Neural progenitor cell (in vitro differentiated cells): ENCODE measurements at regions not wholly inside any gene's neighbourhood (a gene's known extent, or its start where the extent isn't known, plus 50 kb on each side); places are given as distances from the start of the nearest gene placed in this dataset.

Source experiments
- DNase-seq: peaks from one replicate; pipeline ENCODE4 v3.0.0-alpha.2; 2016; ENCODE audit warnings: low spot score
- H2AFZ ChIP-seq: fragments of 200-600 bp; sonication (generic); replicated peaks from 2 replicates; pipeline ENCODE4 v1.6.1; 2016; ENCODE audit warnings: antibody characterized with exemption
- H3F3A ChIP-seq: fragments of 200-600 bp; sonication (generic); 2 replicates; pipeline ENCODE4 v1.6.1; 2016; ENCODE audit warnings: antibody characterized with exemption, low read depth
- H3K27ac ChIP-seq: fragments of 200-600 bp; sonication (generic); 2 replicates; pipeline ENCODE4 v1.5.1; 2016; ENCODE audit warnings: mild to moderate bottlenecking
- H3K27me3 ChIP-seq: fragments of 200-600 bp; sonication (generic); 2 replicates; pipeline ENCODE4 v1.6.1; 2016; ENCODE audit warnings: mild to moderate bottlenecking, moderate library complexity
- H3K36me3 ChIP-seq: fragments of 200-600 bp; sonication (generic); 2 replicates; pipeline ENCODE4 v1.5.1; 2016
- H3K4me1 ChIP-seq: fragments of 200-600 bp; sonication (generic); 2 replicates; pipeline ENCODE4 v1.6.1; 2016; ENCODE audit warnings: mixed run types
- H3K4me2 ChIP-seq: fragments of 200-600 bp; sonication (generic); 2 replicates; pipeline ENCODE4 v1.6.1; 2016
- H3K4me3 ChIP-seq: fragments of 200-600 bp; sonication (generic); 2 replicates; pipeline ENCODE4 v1.5.1; 2016
- H3K79me2 ChIP-seq: fragments of 200-600 bp; sonication (generic); 2 replicates; pipeline ENCODE4 v1.6.1; 2016; ENCODE audit warnings: low read depth
- H3K9ac ChIP-seq: fragments of 200-600 bp; sonication (generic); 2 replicates; pipeline ENCODE4 v1.6.1; 2016
- H3K9me3 ChIP-seq: fragments of 200-600 bp; sonication (generic); 2 replicates; pipeline ENCODE4 v1.5.1; 2016; ENCODE audit warnings: low read depth
- H4K20me1 ChIP-seq: fragments of 200-600 bp; sonication (generic); 2 replicates; pipeline ENCODE4 v1.6.1; 2016; ENCODE audit warnings: low read depth
- H3K27ac Mint-ChIP-seq: 3 replicates; pipeline ENCODE4 v1.8.0; 2021; ENCODE audit warnings: mixed read lengths
- H3K27me3 Mint-ChIP-seq: 2 replicates; pipeline ENCODE4 v1.8.0; 2022; ENCODE audit warnings: low read depth, mild to moderate bottlenecking, inconsistent platforms, moderate library complexity, mixed read lengths; ENCODE audit not compliant: insufficient read depth
- H3K36me3 Mint-ChIP-seq: 3 replicates; pipeline ENCODE4 v1.8.0; 2021; ENCODE audit warnings: mixed read lengths
- H3K4me1 Mint-ChIP-seq: 3 replicates; pipeline ENCODE4 v1.8.0; 2021; ENCODE audit warnings: mixed read lengths
- H3K4me3 Mint-ChIP-seq: 3 replicates; pipeline ENCODE4 v1.8.0; 2021; ENCODE audit warnings: mild to moderate bottlenecking, moderate library complexity, mixed read lengths
- H3K9me3 Mint-ChIP-seq: 3 replicates; pipeline ENCODE4 v1.8.0; 2020; ENCODE audit warnings: mixed read lengths
- CTCF ChIP-seq: fragments of 200-600 bp; sonication (generic); IDR thresholded peaks from 2 replicates; pipeline ENCODE4 v1.5.1; 2017; ENCODE audit warnings: antibody characterized with exemption, mild to moderate bottlenecking
- EZH2 ChIP-seq: fragments of 200-600 bp; sonication (generic); IDR thresholded peaks from 2 replicates; pipeline ENCODE4 v1.6.1; 2017; ENCODE audit warnings: antibody characterized with exemption, mild to moderate bottlenecking, moderate library complexity
- EZH2phosphoT487 ChIP-seq: fragments of 200-600 bp; sonication (generic); IDR thresholded peaks from 2 replicates; pipeline ENCODE4 v1.6.1; 2017; ENCODE audit warnings: antibody characterized with exemption

GRCh38 chr4:175035905-175036304 lies 117.7 kb downstream of the ADAM29 start:
- no peak overlapping the region for H3K27ac Mint-ChIP-seq
- TF ChIP-seq CTCF (no peak), EZH2phosphoT487 (no peak), EZH2 (no peak)

GRCh38 chr4:175048111-175048784 lies 130.1 kb downstream of the ADAM29 start:
- no peaks in the 10 kb centered on the region for H3K9me3 ChIP-seq

More at GRCh38 chr4:175035905-175036304, 117.7 kb downstream of the ADAM29 start:
- Histone ChIP-seq H3F3A (no peaks in the 10 kb centered on the region), H3K9ac (no peak overlapping the region), H3K27ac (no peak overlapping the region), H3K79me2 (no peaks in the 10 kb centered on the region), H3K4me2 (no peak overlapping the region), H3K36me3 (no peaks in the 10 kb centered on the region), H4K20me1 (no peaks in the 10 kb centered on the region), H2AFZ (no peak overlapping the region), H3K9me3 (no peaks in the 10 kb centered on the region), H3K27me3 (no peaks in the 10 kb centered on the region), H3K4me1 (peaks cover 8% of the 10 kb centered on the region), H3K4me3 (no peak overlapping the region)
- no peaks in the 10 kb centered on the region for H3K9me3 Mint-ChIP-seq
- H3K36me3 Mint-ChIP-seq = no peaks in the 10 kb centered on the region
- H3K4me3 Mint-ChIP-seq = no peak overlapping the region
- no peaks in the 10 kb centered on the region for H3K4me1 Mint-ChIP-seq
- DNase-seq = no peak
- H3K27me3 Mint-ChIP-seq = peaks cover 3% of the 10 kb centered on the region

GRCh38 chr4:175048906-175049305 lies 130.7 kb downstream of the ADAM29 start:
- Histone ChIP-seq H3K79me2 (no peaks in the 10 kb centered on the region), H3F3A (no peaks in the 10 kb centered on the region), H3K9me3 (no peaks in the 10 kb centered on the region), H3K4me3 (no peak overlapping the region), H3K36me3 (no peaks in the 10 kb centered on the region), H3K27me3 (no peaks in the 10 kb centered on the region), H4K20me1 (no peaks in the 10 kb centered on the region), H3K27ac (no peak overlapping the region), H3K9ac (no peak overlapping the region), H3K4me1 (no peaks in the 10 kb centered on the region), H2AFZ (no peak overlapping the region), H3K4me2 (no peak overlapping the region)
- H3K36me3 Mint-ChIP-seq = no peaks in the 10 kb centered on the region
- TF ChIP-seq CTCF (no peak), EZH2 (no peak), EZH2phosphoT487 (no peak)
- no peak overlapping the region for H3K27ac Mint-ChIP-seq
- DNase-seq = no peak
- H3K4me1 Mint-ChIP-seq = no peaks in the 10 kb centered on the region
- no peak overlapping the region for H3K4me3 Mint-ChIP-seq
- H3K27me3 Mint-ChIP-seq = no peaks in the 10 kb centered on the region
- no peaks in the 10 kb centered on the region for H3K9me3 Mint-ChIP-seq

More at GRCh38 chr4:175048111-175048784, 130.1 kb downstream of the ADAM29 start:
- no peaks in the 10 kb centered on the region for H3K79me2 ChIP-seq
- H3K36me3 ChIP-seq = no peaks in the 10 kb centered on the region
- Mint-ChIP-seq H3K4me3 (no peak overlapping the region), H3K9me3 (no peaks in the 10 kb centered on the region), H3K27ac (no peak overlapping the region), H3K4me1 (no peaks in the 10 kb centered on the region), H3K27me3 (no peaks in the 10 kb centered on the region), H3K36me3 (no peaks in the 10 kb centered on the region)
- no peak for TF ChIP-seq EZH2
- no peak for TF ChIP-seq CTCF
- no peak for TF ChIP-seq EZH2phosphoT487
- no peaks in the 10 kb centered on the region for H3K4me1 ChIP-seq
- no peak overlapping the region for H3K9ac ChIP-seq
- H3K27ac ChIP-seq = no peak overlapping the region
- no peaks in the 10 kb centered on the region for H3K27me3 ChIP-seq
- H4K20me1 ChIP-seq = no peaks in the 10 kb centered on the region
- DNase-seq = no peak
- no peaks in the 10 kb centered on the region for H3F3A ChIP-seq
- no peak overlapping the region for H3K4me2 ChIP-seq
- no peak overlapping the region for H2AFZ ChIP-seq
- H3K4me3 ChIP-seq = no peak overlapping the region
